Fibroblast of the aortic adventitia (primary cell): ENCODE measurements at regions not wholly inside any gene's neighbourhood (a gene's known extent, or its start where the extent isn't known, plus 50 kb on each side); places are given as distances from the start of the nearest gene placed in this dataset.

ENCODE experiments used
- DNase-seq: peaks from one replicate; pipeline ENCODE4 v3.0.0-alpha.2; 2010; ENCODE audit warnings: low read depth
- H3K4me3 ChIP-seq: 2 replicates; pipeline ENCODE4 v1.5.1; 2011; ENCODE audit warnings: low read depth, mild to moderate bottlenecking, control low read depth, low read length, moderate library complexity
- CTCF ChIP-seq: IDR thresholded peaks from 2 replicates; pipeline ENCODE4 v1.5.1; 2011; ENCODE audit warnings: mild to moderate bottlenecking, low read length, control low read depth, inconsistent platforms; ENCODE audit not compliant: insufficient read depth

- TF ChIP-seq CTCF, result no peak
- DNase-seq, result no peak
- H3K4me3 ChIP-seq, result no peak overlapping the region
Observed at GRCh38 chr3:191518861-191519260, 57.9 kb downstream of the PYDC2 start.

- H3K4me3 ChIP-seq, result no peak overlapping the region
- no peak for DNase-seq
- no peak for TF ChIP-seq CTCF
Observed at GRCh38 chr3:191521055-191521454, 60.1 kb downstream of the PYDC2 start.

GRCh38 chr3:191523148-191523547, 62.2 kb downstream of the PYDC2 start:
- no peak for TF ChIP-seq CTCF
- no peak for DNase-seq
- no peak overlapping the region for H3K4me3 ChIP-seq

GRCh38 chr3:191528589-191528988, 67.6 kb downstream of the PYDC2 start:
- no peak overlapping the region for H3K4me3 ChIP-seq
- DNase-seq, result peak; percentile 27
- TF ChIP-seq CTCF, result no peak

GRCh38 chr3:191529992-191530391, 69.0 kb downstream of the PYDC2 start:
- no peak for TF ChIP-seq CTCF
- no peak for DNase-seq
- H3K4me3 ChIP-seq, result no peak overlapping the region

GRCh38 chr3:191531434-191531972, 70.5 kb downstream of the PYDC2 start:
- TF ChIP-seq CTCF, result no peak
- H3K4me3 ChIP-seq, result no peak overlapping the region
- no peak for DNase-seq

- no peak for DNase-seq
- TF ChIP-seq CTCF, result no peak
- no peak overlapping the region for H3K4me3 ChIP-seq
Observed at GRCh38 chr3:191543018-191543417, 82.1 kb downstream of the PYDC2 start.
